ENCODE measurements at regions not wholly inside any gene's neighbourhood (a gene's known extent, or its start where the extent isn't known, plus 50 kb on each side); places are given as distances from the start of the nearest gene placed in this dataset.
"Not testable (repeated sequence)": the region's sequence is repeated elsewhere in the genome, so short reads cannot be mapped to it uniquely, and the experiment has no call there.

DNA sequence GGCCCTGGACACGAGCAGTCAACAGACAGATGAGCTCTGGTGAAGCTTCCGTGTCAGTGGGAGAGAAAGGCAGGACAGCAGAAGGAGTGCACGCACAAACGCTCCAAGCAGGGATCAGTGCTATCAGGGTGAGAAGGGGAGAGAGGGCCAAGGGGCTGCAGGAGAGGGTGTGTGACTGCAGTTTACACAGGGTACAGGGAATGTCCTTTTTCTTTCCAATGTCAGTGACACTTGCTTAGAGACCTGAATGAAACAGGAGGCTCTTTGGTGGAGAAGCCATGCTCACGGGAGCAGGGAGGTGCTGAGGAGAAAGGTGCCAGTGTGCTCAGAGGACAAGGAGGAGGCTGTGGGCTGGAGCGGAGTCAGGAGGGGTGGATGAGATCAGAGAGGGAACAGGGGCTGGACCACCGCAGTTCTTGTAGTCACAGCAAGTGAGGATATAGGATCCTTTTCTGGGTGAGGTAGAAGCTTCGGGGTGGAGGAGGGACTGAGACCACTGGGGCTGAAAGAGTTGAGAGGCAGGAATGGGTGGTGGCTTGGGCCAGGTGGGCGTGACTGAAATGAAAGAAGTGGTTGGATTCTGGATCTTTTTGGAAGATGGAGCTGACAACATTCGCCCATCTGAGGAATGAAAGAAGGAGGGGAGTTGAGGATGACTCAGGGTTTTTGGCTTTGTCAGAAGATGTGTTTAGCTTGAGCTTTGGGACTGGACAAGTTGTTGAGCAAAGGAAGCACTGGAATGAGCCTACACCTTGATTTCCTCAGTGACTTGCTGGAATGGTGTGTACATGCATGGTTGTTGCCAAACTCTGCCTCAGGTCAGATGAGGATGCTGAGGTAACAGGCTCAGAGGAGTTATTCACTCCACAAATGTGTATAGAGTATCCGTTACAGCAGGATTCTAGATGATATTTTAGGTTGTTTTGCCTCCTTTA, 87.9 kb downstream of the ADAMTS15 start:
- Histone ChIP-seq H3K27me3 (ENCODE audit: control insufficient read depth in 3 of 3, insufficient read depth in 3 of 3, low read length in 3 of 3) (no peaks in the 10 kb centered on the region), H3K4me3 (ENCODE audit: low read length in 3 of 3) (no peak overlapping the region), H3K27ac (ENCODE audit: low read depth, low read length) (no peak overlapping the region), H3K9ac (ENCODE audit: low read depth in 1 of 3, low read length in 3 of 3) (no peak overlapping the region), H3K9me3 (ENCODE audit: control insufficient read depth in 3 of 3, low read length in 3 of 3) (no peaks in the 10 kb centered on the region), H3K4me1 (ENCODE audit: control insufficient read depth in 3 of 3, insufficient read depth in 3 of 3, low read length in 3 of 3) (no peaks in the 10 kb centered on the region), H3K36me3 (ENCODE audit: control insufficient read depth in 3 of 3, insufficient read depth in 3 of 3, low read length in 3 of 3) (no peaks in the 10 kb centered on the region)

DNA sequence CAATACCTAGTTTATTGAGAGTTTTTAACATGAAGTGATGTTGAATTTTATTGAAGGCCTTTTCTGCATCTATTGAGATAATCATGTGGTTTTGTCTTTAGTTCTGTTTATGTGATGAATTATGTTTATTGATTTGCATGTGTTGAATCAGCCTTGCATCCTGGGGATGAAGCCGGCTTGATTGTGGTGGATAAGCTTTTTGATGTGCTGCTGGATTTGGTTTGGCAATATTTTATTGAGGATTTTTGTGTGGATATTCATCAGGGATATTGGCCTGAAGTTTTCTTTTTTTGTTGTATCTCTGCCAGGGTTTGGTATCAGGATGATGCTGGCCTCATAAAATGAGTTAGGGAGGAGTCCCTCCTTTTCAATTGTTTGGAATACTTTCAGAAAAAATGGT, 91.2 kb downstream of the ADAMTS15 start:
- not testable (repeated sequence) for H3K9ac ChIP-seq (ENCODE audit: low read depth in 1 of 3, low read length in 3 of 3); H3K36me3 ChIP-seq (ENCODE audit: control insufficient read depth in 3 of 3, insufficient read depth in 3 of 3, low read length in 3 of 3); H3K27me3 ChIP-seq (ENCODE audit: control insufficient read depth in 3 of 3, insufficient read depth in 3 of 3, low read length in 3 of 3); H3K27ac ChIP-seq (ENCODE audit: low read depth, low read length); H3K4me1 ChIP-seq (ENCODE audit: control insufficient read depth in 3 of 3, insufficient read depth in 3 of 3, low read length in 3 of 3); H3K4me3 ChIP-seq (ENCODE audit: low read length in 3 of 3); H3K9me3 ChIP-seq (ENCODE audit: control insufficient read depth in 3 of 3, low read length in 3 of 3)

- no peak overlapping the region for H3K9ac ChIP-seq (ENCODE audit: low read depth in 1 of 3, low read length in 3 of 3)
- H3K9me3 ChIP-seq (ENCODE audit: control insufficient read depth in 3 of 3, low read length in 3 of 3): no peaks in the 10 kb centered on the region
- no peak overlapping the region for H3K27ac ChIP-seq (ENCODE audit: low read depth, low read length)
- peaks cover 2 to 4% (median 3%) of the 10 kb centered on the region in 3 donors for H3K4me1 ChIP-seq (ENCODE audit: control insufficient read depth in 3 of 3, insufficient read depth in 3 of 3, low read length in 3 of 3)
- no peak overlapping the region for H3K4me3 ChIP-seq (ENCODE audit: low read length in 3 of 3)
- no peaks in the 10 kb centered on the region for H3K36me3 ChIP-seq (ENCODE audit: control insufficient read depth in 3 of 3, insufficient read depth in 3 of 3, low read length in 3 of 3)
- no peaks in the 10 kb centered on the region for H3K27me3 ChIP-seq (ENCODE audit: control insufficient read depth in 3 of 3, insufficient read depth in 3 of 3, low read length in 3 of 3)
Observed at GRCh38 chr11:130544266-130544665, 95.8 kb downstream of the ADAMTS15 start.

- Histone ChIP-seq H3K4me1 (ENCODE audit: control insufficient read depth in 3 of 3, insufficient read depth in 3 of 3, low read length in 3 of 3) (peaks cover 7 to 15% (median 10%) of the 10 kb centered on the region in 3 donors), H3K27ac (ENCODE audit: low read depth, low read length) (no peak overlapping the region), H3K27me3 (ENCODE audit: control insufficient read depth in 3 of 3, insufficient read depth in 3 of 3, low read length in 3 of 3) (no peaks in the 10 kb centered on the region), H3K4me3 (ENCODE audit: low read length in 3 of 3) (no peak overlapping the region), H3K36me3 (ENCODE audit: control insufficient read depth in 3 of 3, insufficient read depth in 3 of 3, low read length in 3 of 3) (no peaks in the 10 kb centered on the region), H3K9ac (ENCODE audit: low read depth in 1 of 3, low read length in 3 of 3) (no peak overlapping the region), H3K9me3 (ENCODE audit: control insufficient read depth in 3 of 3, low read length in 3 of 3) (no peaks in the 10 kb centered on the region)
Observed at GRCh38 chr11:130545449-130546072, 97.1 kb downstream of the ADAMTS15 start.

- H3K27me3 ChIP-seq (ENCODE audit: control insufficient read depth in 3 of 3, insufficient read depth in 3 of 3, low read length in 3 of 3): no peaks in the 10 kb centered on the region
- H3K4me3 ChIP-seq (ENCODE audit: low read length in 3 of 3): no peak overlapping the region
- no peaks in the 10 kb centered on the region for H3K36me3 ChIP-seq (ENCODE audit: control insufficient read depth in 3 of 3, insufficient read depth in 3 of 3, low read length in 3 of 3)
- no peaks in the 10 kb centered on the region for H3K9me3 ChIP-seq (ENCODE audit: control insufficient read depth in 3 of 3, low read length in 3 of 3)
- H3K9ac ChIP-seq (ENCODE audit: low read depth in 1 of 3, low read length in 3 of 3): no peak overlapping the region
- H3K4me1 ChIP-seq (ENCODE audit: control insufficient read depth in 3 of 3, insufficient read depth in 3 of 3, low read length in 3 of 3): peaks cover 7 to 15% (median 10%) of the 10 kb centered on the region in 3 donors
- H3K27ac ChIP-seq (ENCODE audit: low read depth, low read length): no peak overlapping the region
Observed at GRCh38 chr11:130546438-130546837, 98.0 kb downstream of the ADAMTS15 start.

- H3K4me3 ChIP-seq (ENCODE audit: low read length in 3 of 3): no peak overlapping the region
- no peaks in the 10 kb centered on the region for H3K36me3 ChIP-seq (ENCODE audit: control insufficient read depth in 3 of 3, insufficient read depth in 3 of 3, low read length in 3 of 3)
- no peaks in the 10 kb centered on the region for H3K27me3 ChIP-seq (ENCODE audit: control insufficient read depth in 3 of 3, insufficient read depth in 3 of 3, low read length in 3 of 3)
- H3K27ac ChIP-seq (ENCODE audit: low read depth, low read length): no peak overlapping the region
- no peak overlapping the region for H3K9ac ChIP-seq (ENCODE audit: low read depth in 1 of 3, low read length in 3 of 3)
- H3K4me1 ChIP-seq (ENCODE audit: control insufficient read depth in 3 of 3, insufficient read depth in 3 of 3, low read length in 3 of 3): peaks cover 7 to 15% (median 10%) of the 10 kb centered on the region in 3 donors
- H3K9me3 ChIP-seq (ENCODE audit: control insufficient read depth in 3 of 3, low read length in 3 of 3): no peaks in the 10 kb centered on the region
Observed at GRCh38 chr11:130546901-130547694, 98.7 kb downstream of the ADAMTS15 start.

DNA sequence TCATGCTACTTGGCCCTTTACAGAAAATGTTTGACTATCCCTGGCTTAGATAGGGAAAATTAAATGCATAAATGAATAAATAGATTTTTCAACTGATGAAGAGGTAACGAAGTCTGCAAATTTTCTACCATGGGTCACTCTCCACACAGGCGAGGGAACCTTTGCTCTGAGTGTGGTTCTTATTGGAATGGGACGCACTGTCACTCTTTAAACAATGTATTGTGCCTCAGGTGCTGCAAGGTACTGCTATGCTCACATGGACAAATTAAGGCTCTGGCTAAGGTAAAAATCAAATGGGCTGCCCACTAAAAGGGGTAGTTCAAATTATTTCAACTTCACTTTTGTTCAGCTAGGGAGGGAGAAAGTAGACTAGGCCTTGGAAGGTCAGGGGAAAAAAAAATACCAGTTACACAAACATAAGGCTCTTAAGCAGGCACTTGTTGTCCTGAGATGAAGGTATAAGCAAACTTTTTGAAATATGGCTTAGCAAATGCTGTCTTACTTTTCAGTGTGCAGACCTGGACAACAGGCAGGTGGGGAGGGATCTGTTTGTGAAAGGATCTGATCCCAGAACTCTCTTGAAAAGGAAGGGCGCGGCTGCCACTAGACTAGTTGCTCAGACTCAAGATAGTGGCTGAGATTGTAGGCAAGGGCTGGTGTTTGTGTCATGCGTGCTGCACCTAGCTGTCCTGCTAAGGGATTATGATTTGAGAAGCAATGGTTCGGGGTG, 99.5 kb downstream of the ADAMTS15 start:
- H3K9ac ChIP-seq (ENCODE audit: low read depth in 1 of 3, low read length in 3 of 3): no peak overlapping the region

GRCh38 chr11:130548491-130548833, 100.0 kb downstream of the ADAMTS15 start:
- no peak overlapping the region for H3K4me3 ChIP-seq (ENCODE audit: low read length in 3 of 3)
- no peak overlapping the region for H3K9ac ChIP-seq (ENCODE audit: low read depth in 1 of 3, low read length in 3 of 3)
- H3K27me3 ChIP-seq (ENCODE audit: control insufficient read depth in 3 of 3, insufficient read depth in 3 of 3, low read length in 3 of 3): no peaks in the 10 kb centered on the region
- H3K27ac ChIP-seq (ENCODE audit: low read depth, low read length): no peak overlapping the region
- peaks cover 7 to 15% (median 10%) of the 10 kb centered on the region in 3 donors for H3K4me1 ChIP-seq (ENCODE audit: control insufficient read depth in 3 of 3, insufficient read depth in 3 of 3, low read length in 3 of 3)
- no peaks in the 10 kb centered on the region for H3K36me3 ChIP-seq (ENCODE audit: control insufficient read depth in 3 of 3, insufficient read depth in 3 of 3, low read length in 3 of 3)
- H3K9me3 ChIP-seq (ENCODE audit: control insufficient read depth in 3 of 3, low read length in 3 of 3): no peaks in the 10 kb centered on the region

More for the DNA sequence above, 99.5 kb downstream of the ADAMTS15 start:
- H3K4me1 ChIP-seq (ENCODE audit: control insufficient read depth in 3 of 3, insufficient read depth in 3 of 3, low read length in 3 of 3): peaks cover 7 to 15% (median 10%) of the 10 kb centered on the region in 3 donors
- no peaks in the 10 kb centered on the region for H3K9me3 ChIP-seq (ENCODE audit: control insufficient read depth in 3 of 3, low read length in 3 of 3)
- no peaks in the 10 kb centered on the region for H3K27me3 ChIP-seq (ENCODE audit: control insufficient read depth in 3 of 3, insufficient read depth in 3 of 3, low read length in 3 of 3)
- H3K4me3 ChIP-seq (ENCODE audit: low read length in 3 of 3): no peak overlapping the region
- H3K27ac ChIP-seq (ENCODE audit: low read depth, low read length): no peak overlapping the region
- no peaks in the 10 kb centered on the region for H3K36me3 ChIP-seq (ENCODE audit: control insufficient read depth in 3 of 3, insufficient read depth in 3 of 3, low read length in 3 of 3)

GRCh38 chr11:130549393-130549999, 101.1 kb downstream of the ADAMTS15 start:
- no peak overlapping the region for H3K9ac ChIP-seq (ENCODE audit: low read depth in 1 of 3, low read length in 3 of 3)
- H3K4me1 ChIP-seq (ENCODE audit: control insufficient read depth in 3 of 3, insufficient read depth in 3 of 3, low read length in 3 of 3): peaks cover 7 to 15% (median 9%) of the 10 kb centered on the region in 3 donors
- H3K4me3 ChIP-seq (ENCODE audit: low read length in 3 of 3): no peak overlapping the region
- H3K9me3 ChIP-seq (ENCODE audit: control insufficient read depth in 3 of 3, low read length in 3 of 3): no peaks in the 10 kb centered on the region
- H3K27ac ChIP-seq (ENCODE audit: low read depth, low read length): no peak overlapping the region
- no peaks in the 10 kb centered on the region for H3K36me3 ChIP-seq (ENCODE audit: control insufficient read depth in 3 of 3, insufficient read depth in 3 of 3, low read length in 3 of 3)
- H3K27me3 ChIP-seq (ENCODE audit: control insufficient read depth in 3 of 3, insufficient read depth in 3 of 3, low read length in 3 of 3): no peaks in the 10 kb centered on the region

Data from skeletal muscle tissue (tissue), 3 donors.